NCI-H2107 treated with DMSO at 0.1 percent for 48 hours (cell line): ENCODE measurements at regions not wholly inside any gene's neighbourhood (a gene's known extent, or its start where the extent isn't known, plus 50 kb on each side); places are given as distances from the start of the nearest gene placed in this dataset.

Experiments
- DNase-seq: peaks from one replicate; lab custom pipeline; 2025; ENCODE audit not compliant: unreplicated experiment; lab: John Stamatoyannopoulos, UW

- no peak for DNase-seq
These were observed 143.7 kb downstream of the FGF9 start for GRCh38 chr13:21814604-21815003.

GRCh38 chr13:21817878-21818277, 147.0 kb downstream of the FGF9 start:
- no peak for DNase-seq

- no peak for DNase-seq
These were observed 151.2 kb downstream of the FGF9 start for GRCh38 chr13:21822029-21822428.

- no peak for DNase-seq
These were observed 152.5 kb downstream of the FGF9 start for GRCh38 chr13:21823416-21823815.

- no peak for DNase-seq
These were observed 153.1 kb downstream of the FGF9 start for GRCh38 chr13:21823949-21824348.

- DNase-seq, result no peak
These were observed 154.3 kb downstream of the FGF9 start for GRCh38 chr13:21825186-21825585.

GRCh38 chr13:21825801-21826200, 154.9 kb downstream of the FGF9 start:
- no peak for DNase-seq

GRCh38 chr13:21826214-21827015, 155.5 kb downstream of the FGF9 start:
- DNase-seq, result no peak

- DNase-seq, result no peak
These were observed 160.9 kb downstream of the FGF9 start for GRCh38 chr13:21831654-21832324.

GRCh38 chr13:21833921-21834320, 163.0 kb downstream of the FGF9 start:
- DNase-seq, result no peak

- DNase-seq, result no peak
These were observed 163.6 kb downstream of the FGF9 start for GRCh38 chr13:21834521-21834920.

- no peak for DNase-seq
These were observed 166.4 kb downstream of the FGF9 start for GRCh38 chr13:21837288-21837687.

GRCh38 chr13:21837841-21838551, 167.1 kb downstream of the FGF9 start:
- no peak for DNase-seq

- DNase-seq, result no peak
These were observed 175.7 kb downstream of the FGF9 start for GRCh38 chr13:21846605-21847004.

- DNase-seq, result peak; percentile 7
These were observed 178.4 kb downstream of the FGF9 start for GRCh38 chr13:21849323-21849722.

GRCh38 chr13:21850013-21851006, 179.4 kb downstream of the FGF9 start:
- no peak for DNase-seq

- DNase-seq, result no peak
These were observed 181.2 kb downstream of the FGF9 start for GRCh38 chr13:21852043-21852442.

GRCh38 chr13:21853779-21854178, 182.9 kb downstream of the FGF9 start:
- DNase-seq, result no peak

GRCh38 chr13:21868823-21869222, 197.9 kb downstream of the FGF9 start:
- DNase-seq, result no peak

- no peak for DNase-seq
These were observed 200.5 kb downstream of the FGF9 start for GRCh38 chr13:21871382-21871781.

- DNase-seq, result no peak
These were observed 201.0 kb downstream of the FGF9 start for GRCh38 chr13:21871919-21872318.
